ENCODE measurements at regions not wholly inside any gene's neighbourhood (a gene's known extent, or its start where the extent isn't known, plus 50 kb on each side); places are given as distances from the start of the nearest gene placed in this dataset.

DNA sequence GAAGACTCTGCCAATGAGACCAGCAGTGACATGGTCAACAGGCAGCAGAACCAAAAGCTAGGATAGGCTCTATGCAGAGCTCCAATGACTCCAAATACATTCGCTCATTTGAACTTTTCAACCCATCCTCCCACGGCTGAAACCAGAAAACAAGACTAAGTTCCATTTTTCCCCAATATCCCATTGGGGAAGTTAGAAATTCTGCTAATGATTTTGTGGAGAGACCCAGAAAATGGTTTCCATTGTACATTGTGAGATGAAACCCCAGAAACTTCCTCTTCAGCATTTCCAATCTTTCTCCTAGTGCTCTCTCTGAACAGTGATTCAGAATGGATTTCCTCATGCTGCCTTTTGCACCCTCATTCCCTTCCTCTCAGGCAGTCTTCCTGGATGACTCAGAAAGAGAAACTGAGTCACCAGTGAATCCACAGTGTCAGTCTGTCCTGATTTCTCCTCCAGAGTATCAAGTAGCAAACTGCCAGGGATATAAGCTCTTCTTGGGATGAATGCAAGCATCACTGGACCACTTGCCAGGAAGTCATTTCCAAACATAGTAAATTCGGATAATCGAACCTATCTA lies 467.7 kb upstream of the ID2 start:
- POLR2A ChIA-PET = no interaction called here
- Mint-ChIP-seq H3K27me3 (peaks cover 0 to 3% (median 0%) of the 10 kb centered on the region in 5 donors), H3K4me1 (no peaks in the 10 kb centered on the region), H3K27ac (peak overlapping the region in 1 of 10 donors; percentile 17), H3K4me3 (no peak overlapping the region), H3K9me3 (peaks cover 0 to 15% (median 3%) of the 10 kb centered on the region in 9 donors), H3K36me3 (peaks cover 0 to 10% (median 2%) of the 10 kb centered on the region in 3 donors)
- no peak for DNase-seq
- no peak for ATAC-seq

GRCh38 chr2:8215159-8215863 lies 466.5 kb upstream of the ID2 start:
- Mint-ChIP-seq H3K4me1 (no peaks in the 10 kb centered on the region), H3K9me3 (peaks cover 0 to 5% (median 0%) of the 10 kb centered on the region in 9 donors), H3K36me3 (no peaks in the 10 kb centered on the region), H3K27ac (no peak overlapping the region), H3K27me3 (peaks cover 0 to 3% (median 0%) of the 10 kb centered on the region in 5 donors), H3K4me3 (no peak overlapping the region)
- POLR2A ChIA-PET = no interaction called here
- DNase-seq = no peak
- no peak for ATAC-seq

DNA sequence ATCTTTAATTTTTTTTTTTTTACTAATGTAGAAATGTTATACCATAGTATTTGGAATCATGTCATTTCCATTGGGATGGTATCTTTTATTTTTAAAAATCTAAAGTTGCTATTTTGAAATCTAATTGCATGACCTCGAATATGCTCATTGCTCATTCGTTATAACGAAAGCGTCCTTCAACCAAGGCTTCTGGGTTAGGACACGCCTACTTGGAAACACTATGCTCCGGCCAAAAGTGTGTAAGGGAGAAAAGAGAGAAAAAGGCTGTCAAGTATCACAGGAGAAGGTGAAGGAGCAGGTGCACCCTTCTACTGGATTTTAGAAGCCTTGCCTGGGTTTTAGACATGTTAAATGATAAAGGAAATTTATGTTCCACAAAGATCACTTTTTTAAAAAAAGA lies 465.9 kb upstream of the ID2 start:
- no peak for DNase-seq
- H3K9me3 Mint-ChIP-seq = no peaks in the 10 kb centered on the region
- H3K4me1 Mint-ChIP-seq = no peaks in the 10 kb centered on the region
- H3K27me3 Mint-ChIP-seq = peaks cover 0 to 3% (median 0%) of the 10 kb centered on the region in 5 donors
- ATAC-seq = no peak
- H3K4me3 Mint-ChIP-seq = no peak overlapping the region
- no peak overlapping the region for H3K27ac Mint-ChIP-seq
- POLR2A ChIA-PET = no interaction called here
- H3K36me3 Mint-ChIP-seq = no peaks in the 10 kb centered on the region

DNA sequence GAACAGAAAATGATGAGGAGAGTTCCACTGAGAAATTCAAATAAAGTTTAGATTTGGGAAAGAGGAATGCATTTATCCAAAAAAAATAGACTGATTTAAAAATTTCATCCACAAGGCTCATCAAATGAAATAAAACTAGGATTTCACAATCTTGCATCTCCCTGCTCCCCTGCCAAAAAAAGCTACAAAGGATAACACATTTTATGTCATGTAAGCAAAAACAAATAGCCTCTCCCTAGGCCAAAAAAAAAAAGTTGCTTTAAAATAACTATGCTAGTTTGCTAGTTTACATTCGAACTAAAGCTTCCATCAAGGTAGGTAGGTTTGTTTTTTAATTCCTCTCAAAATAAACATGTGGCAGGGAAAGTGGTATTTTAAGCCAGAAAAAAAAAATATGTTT lies 465.5 kb upstream of the ID2 start:
- H3K4me3 Mint-ChIP-seq = no peak overlapping the region
- no peak for ATAC-seq

DNA sequence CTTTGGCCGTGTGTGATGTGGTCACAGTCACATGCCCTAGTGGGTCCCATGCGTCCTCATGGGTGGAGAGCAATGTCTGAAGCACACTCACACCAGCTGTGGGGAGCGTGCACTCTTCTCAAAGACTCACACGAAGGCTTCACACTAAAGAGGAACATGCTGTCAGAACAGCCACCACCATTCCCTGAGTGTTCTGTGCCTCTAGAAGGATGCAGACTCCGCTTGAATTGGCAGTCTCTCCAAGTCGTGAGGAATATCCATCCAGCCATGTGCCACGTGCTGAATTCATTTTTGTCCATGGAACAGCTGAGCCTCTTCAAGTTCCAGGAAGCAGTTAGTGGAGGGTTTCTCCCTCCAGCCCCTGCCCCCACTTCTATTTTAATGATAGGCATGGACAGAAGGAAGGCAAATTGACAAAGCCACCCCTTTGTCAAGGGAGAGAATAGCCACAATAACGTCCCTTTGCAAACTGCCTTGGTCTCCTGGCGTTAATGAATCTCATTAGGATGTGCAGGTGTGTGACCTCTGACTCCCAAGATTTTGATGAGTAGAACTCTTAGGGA lies 464.3 kb upstream of the ID2 start:
- no peak for DNase-seq
- H3K4me3 Mint-ChIP-seq = no peak overlapping the region
- no peaks in the 10 kb centered on the region for H3K4me1 Mint-ChIP-seq
- H3K36me3 Mint-ChIP-seq = no peaks in the 10 kb centered on the region
- H3K9me3 Mint-ChIP-seq = no peaks in the 10 kb centered on the region
- peaks cover 0 to 3% (median 0%) of the 10 kb centered on the region in 5 donors for H3K27me3 Mint-ChIP-seq
- no peak for ATAC-seq
- H3K27ac Mint-ChIP-seq = no peak overlapping the region
- POLR2A ChIA-PET = no interaction called here

More for the DNA sequence above, 465.5 kb upstream of the ID2 start:
- H3K36me3 Mint-ChIP-seq = no peaks in the 10 kb centered on the region
- H3K27ac Mint-ChIP-seq = no peak overlapping the region
- no peaks in the 10 kb centered on the region for H3K4me1 Mint-ChIP-seq
- no peak for DNase-seq
- H3K9me3 Mint-ChIP-seq = no peaks in the 10 kb centered on the region
- peaks cover 0 to 3% (median 0%) of the 10 kb centered on the region in 5 donors for H3K27me3 Mint-ChIP-seq
- POLR2A ChIA-PET = no interaction called here

DNA sequence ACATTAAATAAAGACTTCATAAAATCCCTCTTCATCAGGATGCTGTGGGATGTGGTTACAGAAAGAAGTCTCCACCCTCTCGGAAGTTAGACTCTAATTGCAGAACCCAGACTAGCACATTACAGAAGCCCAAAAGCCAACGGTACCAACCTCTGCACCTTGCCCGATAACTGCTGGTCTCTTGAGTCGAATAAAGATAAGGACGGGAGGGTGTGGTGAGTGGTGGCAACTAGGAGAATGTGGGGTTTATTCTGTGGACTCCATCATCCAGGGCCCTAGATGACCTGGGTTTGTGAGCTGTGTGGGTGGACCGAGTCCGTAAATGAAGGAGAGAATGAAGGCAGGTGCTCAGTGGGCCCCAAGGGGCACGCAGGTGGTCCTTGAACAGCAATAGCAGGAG lies 462.8 kb upstream of the ID2 start:
- H3K4me1 Mint-ChIP-seq = no peaks in the 10 kb centered on the region
- no peaks in the 10 kb centered on the region for H3K36me3 Mint-ChIP-seq
- POLR2A ChIA-PET = no interaction called here
- ATAC-seq = no peak
- peaks cover 0 to 3% (median 0%) of the 10 kb centered on the region in 5 donors for H3K27me3 Mint-ChIP-seq
- no peak overlapping the region for H3K27ac Mint-ChIP-seq
- no peak overlapping the region for H3K4me3 Mint-ChIP-seq
- no peaks in the 10 kb centered on the region for H3K9me3 Mint-ChIP-seq
- DNase-seq = no peak

GRCh38 chr2:8219631-8220355 lies 462.1 kb upstream of the ID2 start:
- POLR2A ChIA-PET = no interaction called here
- H3K4me3 Mint-ChIP-seq = no peak overlapping the region
- H3K4me1 Mint-ChIP-seq = no peaks in the 10 kb centered on the region
- no peaks in the 10 kb centered on the region for H3K9me3 Mint-ChIP-seq
- ATAC-seq (no peak), DNase-seq (no peak)
- peaks cover 0 to 3% (median 0%) of the 10 kb centered on the region in 5 donors for H3K27me3 Mint-ChIP-seq
- H3K36me3 Mint-ChIP-seq = no peaks in the 10 kb centered on the region
- H3K27ac Mint-ChIP-seq = no peak overlapping the region

DNA sequence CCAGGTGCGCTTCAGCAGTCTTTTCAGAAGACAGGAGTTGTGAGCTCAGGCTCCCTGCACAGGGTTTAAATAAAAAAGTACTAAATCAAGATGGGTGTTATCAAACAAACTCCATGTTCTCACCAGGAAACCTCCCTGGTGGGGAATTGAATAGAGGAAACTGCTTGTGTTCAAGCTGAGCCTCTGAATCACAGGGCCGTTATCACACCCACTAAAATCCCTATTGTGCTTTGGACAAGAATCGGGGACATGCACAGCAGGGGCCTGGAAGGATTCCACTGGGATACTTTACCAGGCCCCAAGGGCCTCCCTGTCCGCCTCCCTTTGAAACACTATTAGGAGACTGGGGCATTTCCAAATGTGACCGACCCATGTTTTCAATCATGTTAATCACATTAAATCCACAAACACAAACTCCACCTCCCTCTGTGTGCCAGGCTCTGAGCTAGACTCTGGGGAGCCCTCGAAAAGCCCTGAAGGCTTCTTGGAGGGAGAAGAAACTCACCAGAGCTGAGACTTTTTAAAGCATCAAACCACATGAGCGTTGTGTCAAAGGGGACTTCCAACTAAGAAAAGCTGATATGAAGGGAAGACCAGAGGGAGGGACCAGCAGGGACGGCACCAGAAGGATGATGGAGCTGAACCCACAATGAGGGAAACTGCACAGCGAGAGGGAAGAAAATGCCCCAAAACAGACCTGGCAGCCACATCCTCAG lies 458.7 kb upstream of the ID2 start:
- Mint-ChIP-seq H3K36me3 (no peaks in the 10 kb centered on the region), H3K4me3 (no peak overlapping the region), H3K9me3 (no peaks in the 10 kb centered on the region), H3K27ac (no peak overlapping the region), H3K4me1 (no peaks in the 10 kb centered on the region), H3K27me3 (peaks cover 0 to 10% (median 0%) of the 10 kb centered on the region in 5 donors)
- POLR2A ChIA-PET = no interaction called here
- no peak for ATAC-seq
- DNase-seq = no peak

- Mint-ChIP-seq H3K27ac (no peak overlapping the region), H3K27me3 (peaks cover 0 to 7% (median 0%) of the 10 kb centered on the region in 5 donors), H3K9me3 (no peaks in the 10 kb centered on the region), H3K36me3 (no peaks in the 10 kb centered on the region), H3K4me1 (no peaks in the 10 kb centered on the region), H3K4me3 (no peak overlapping the region)
- no peak for ATAC-seq
- POLR2A ChIA-PET = no interaction called here
- no peak for DNase-seq
Measured at GRCh38 chr2:8223695-8224346, 458.0 kb upstream of the ID2 start.

DNA sequence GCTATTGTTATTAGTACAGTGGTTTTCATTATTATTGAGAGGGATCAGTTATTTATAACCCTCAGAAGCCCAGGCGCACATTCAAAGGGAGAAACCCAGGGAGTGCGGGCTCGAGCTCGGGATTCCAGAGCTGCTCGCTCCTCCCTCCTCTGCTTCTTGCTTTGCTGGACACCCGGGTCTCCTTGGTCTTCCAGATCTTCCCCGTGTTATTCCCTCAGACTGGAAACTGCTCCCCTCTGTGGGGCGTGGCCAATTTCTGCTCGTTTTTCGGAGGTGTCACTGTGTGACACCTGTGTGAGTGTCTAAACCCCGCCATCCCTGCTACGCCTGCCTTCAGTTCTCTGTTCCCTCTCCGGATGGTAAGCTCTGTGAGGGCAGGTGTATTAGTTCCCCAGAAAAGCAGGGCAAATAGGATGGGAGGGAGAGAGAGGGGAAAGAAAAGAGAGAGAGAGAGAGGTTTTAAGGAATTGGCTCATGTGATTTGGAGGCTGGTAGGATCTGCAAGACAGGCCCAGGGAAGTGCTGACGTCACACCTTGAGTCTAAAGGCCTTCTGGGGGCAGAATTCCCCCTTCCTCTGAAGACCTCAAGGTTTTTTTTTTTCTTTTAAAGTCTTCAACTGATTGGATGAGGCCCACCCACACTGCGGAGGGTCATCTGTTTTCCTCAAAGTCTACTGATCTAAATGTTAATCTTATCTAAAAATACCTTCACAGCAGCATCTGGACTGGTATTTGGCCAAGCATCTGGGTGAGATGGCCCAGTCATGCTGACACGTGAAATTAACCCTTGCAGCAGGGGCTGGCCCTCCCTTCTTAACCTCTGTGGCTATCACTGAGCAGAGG lies 457.3 kb upstream of the ID2 start:
- Mint-ChIP-seq H3K36me3 (no peaks in the 10 kb centered on the region), H3K4me3 (no peak overlapping the region), H3K4me1 (peaks cover 0 to 5% (median 5%) of the 10 kb centered on the region in 4 donors), H3K27ac (no peak overlapping the region), H3K9me3 (no peaks in the 10 kb centered on the region), H3K27me3 (peaks cover 0 to 7% (median 0%) of the 10 kb centered on the region in 5 donors)
- POLR2A ChIA-PET = no interaction called here
- DNase-seq = no peak
- ATAC-seq = no peak

DNA sequence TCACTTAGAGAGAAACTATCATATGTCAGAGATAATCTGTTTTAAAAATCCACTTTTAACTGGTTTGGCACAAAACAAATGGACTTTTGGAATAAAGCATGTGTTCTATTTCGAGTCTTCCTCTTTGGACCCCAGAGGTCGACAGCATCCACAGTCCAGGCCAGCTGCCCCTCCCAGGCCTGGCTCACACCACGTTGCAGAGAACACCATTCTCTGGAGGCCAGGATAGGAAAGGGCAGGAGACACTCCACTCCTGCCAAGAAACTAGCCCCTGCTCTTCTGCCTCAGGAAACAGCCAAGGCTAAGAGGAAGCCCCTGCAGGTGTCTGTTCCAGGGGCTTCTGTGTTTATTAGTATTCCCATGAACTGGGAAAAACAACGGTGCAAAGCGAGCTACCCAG lies 456.6 kb upstream of the ID2 start:
- H3K4me3 Mint-ChIP-seq = no peak overlapping the region
- ATAC-seq = no peak
- POLR2A ChIA-PET = no interaction called here

GRCh38 chr2:8225798-8226197 lies 456.1 kb upstream of the ID2 start:
- Mint-ChIP-seq H3K36me3 (no peaks in the 10 kb centered on the region), H3K4me3 (no peak overlapping the region), H3K4me1 (peaks cover 2 to 12% (median 10%) of the 10 kb centered on the region in 4 donors), H3K27me3 (peaks cover 0 to 7% (median 0%) of the 10 kb centered on the region in 5 donors), H3K9me3 (no peaks in the 10 kb centered on the region), H3K27ac (no peak overlapping the region)
- POLR2A ChIA-PET = no interaction called here
- ATAC-seq (no peak), DNase-seq (no peak)

More for the DNA sequence above, 456.6 kb upstream of the ID2 start:
- no peak for DNase-seq
- Mint-ChIP-seq H3K9me3 (no peaks in the 10 kb centered on the region), H3K27ac (no peak overlapping the region), H3K27me3 (peaks cover 0 to 7% (median 0%) of the 10 kb centered on the region in 5 donors), H3K36me3 (no peaks in the 10 kb centered on the region), H3K4me1 (peaks cover 2 to 11% (median 9%) of the 10 kb centered on the region in 4 donors)
